ENCODE measurements at regions not wholly inside any gene's neighbourhood (a gene's known extent, or its start where the extent isn't known, plus 50 kb on each side); places are given as distances from the start of the nearest gene placed in this dataset.

- TF ChIP-seq EZH2phosphoT487 (IDR thresholded peaks at IDR 0.05; ENCODE audit: borderline replicate concordance) (no peak), CTCF (conservative IDR thresholded peaks at IDR 0.05; ENCODE audit: low read length) (no peak)
Measured at GRCh38 chr14:22416193-22416592, 172.8 kb downstream of the DAD1 start.

Measured in Loucy (cell line).